CD14-positive monocyte (primary cell): ENCODE measurements at regions not wholly inside any gene's neighbourhood (a gene's known extent, or its start where the extent isn't known, plus 50 kb on each side); places are given as distances from the start of the nearest gene placed in this dataset.

Experiments
- DNase-seq, 3 donors: peaks; one replicate each; pipeline ENCODE4 v3.0.0-alpha.2; 2011 to 2022
- H2AFZ ChIP-seq: 2 replicates; pipeline ENCODE4 v1.6.0; 2012; ENCODE audit warnings: mild to moderate bottlenecking, low read depth, low read length, inconsistent platforms; ENCODE audit not compliant: insufficient read depth, poor library complexity, severe bottlenecking
- H3K27ac ChIP-seq, 2 donors: 1 replicate in 1 of 2; 2 replicates in 1 of 2; pipeline ENCODE4 v1.5.1; 2012 to 2013; ENCODE audit warnings: low read length in 2 of 2, control low read depth in 1 of 2, inconsistent platforms in 1 of 2, low read depth in 1 of 2, mild to moderate bottlenecking in 1 of 2
- H3K27me3 ChIP-seq, 2 donors: one replicate each; pipeline versions ENCODE4 v1.6.0 to v1.6.1; 2011 to 2013; ENCODE audit warnings: low read length in 2 of 2; ENCODE audit not compliant: control insufficient read depth in 2 of 2, insufficient read depth in 2 of 2
- H3K36me3 ChIP-seq, 2 donors: replicated peaks in 1 of 2; 1 replicate in 1 of 2; 2 replicates in 1 of 2; pipeline versions ENCODE4 v1.5.1 to v1.6.1; 2012 to 2013; ENCODE audit warnings: low read length in 2 of 2, control low read depth in 1 of 2, inconsistent platforms in 1 of 2, mild to moderate bottlenecking in 1 of 2; ENCODE audit not compliant: insufficient read depth in 2 of 2, control insufficient read depth in 1 of 2
- H3K4me1 ChIP-seq, 2 donors: 1 replicate in 1 of 2; 2 replicates in 1 of 2; pipeline versions ENCODE4 v1.5.1 to v1.6.1; 2012 to 2013; ENCODE audit warnings: low read length in 2 of 2, control low read depth in 1 of 2, inconsistent platforms in 1 of 2, mild to moderate bottlenecking in 1 of 2, moderate library complexity in 1 of 2; ENCODE audit not compliant: insufficient read depth in 2 of 2, control insufficient read depth in 1 of 2
- H3K4me2 ChIP-seq: replicated peaks from 2 replicates; pipeline ENCODE3; 2012; ENCODE audit warnings: low read length, moderate library complexity, mild to moderate bottlenecking; ENCODE audit not compliant: poor library complexity, severe bottlenecking; ENCODE audit errors: extremely low read depth
- H3K4me3 ChIP-seq, 3 experiments: fragments of 200-600 bp in 1 of 3; sonication (generic) in 1 of 3; replicated peaks in 1 of 3; 1 replicate in 2 of 3; 2 replicates in 1 of 3; pipeline ENCODE4 v1.5.1; 2011 to 2013; ENCODE audit warnings: low read length in 3 of 3, mild to moderate bottlenecking in 3 of 3, control low read depth in 2 of 3, low read depth in 2 of 3, inconsistent platforms in 1 of 3, moderate library complexity in 1 of 3
- H3K79me2 ChIP-seq: 2 replicates; pipeline ENCODE4 v1.6.0; 2012; ENCODE audit warnings: mild to moderate bottlenecking, control low read depth, inconsistent platforms, low read length, moderate library complexity; ENCODE audit not compliant: insufficient read depth
- H3K9ac ChIP-seq: 2 replicates; pipeline ENCODE4 v1.6.0; 2017; ENCODE audit warnings: low read length, mild to moderate bottlenecking; ENCODE audit not compliant: insufficient read depth, poor library complexity, severe bottlenecking
- H3K9me3 ChIP-seq, 2 donors: replicated peaks in 1 of 2; 1 replicate in 1 of 2; 2 replicates in 1 of 2; pipeline versions ENCODE4 v1.5.1 to v1.6.1; 2012 to 2013; ENCODE audit warnings: low read length in 2 of 2, control low read depth in 1 of 2; ENCODE audit not compliant: control insufficient read depth in 1 of 2, insufficient read depth in 1 of 2
- H4K20me1 ChIP-seq: 2 replicates; pipeline ENCODE4 v1.6.0; 2012; ENCODE audit warnings: mild to moderate bottlenecking, low read length, control low read depth, moderate library complexity; ENCODE audit not compliant: insufficient read depth
- H3K27ac Mint-ChIP-seq, 7 donors: one replicate each; pipeline ENCODE4 v1.8.0; 2020; ENCODE audit warnings: mild to moderate bottlenecking in 7 of 7, mixed read lengths in 7 of 7, moderate library complexity in 6 of 7, inconsistent platforms in 2 of 7
- H3K27me3 Mint-ChIP-seq, 3 donors: one replicate each; pipeline ENCODE4 v1.8.0; 2021 to 2022; ENCODE audit warnings: low read depth in 3 of 3, mild to moderate bottlenecking in 3 of 3, mixed read lengths in 3 of 3, moderate library complexity in 3 of 3, inconsistent platforms in 1 of 3
- H3K36me3 Mint-ChIP-seq, 2 donors: one replicate each; pipeline ENCODE4 v1.8.0; 2020; ENCODE audit warnings: mixed read lengths in 2 of 2, inconsistent platforms in 1 of 2, mild to moderate bottlenecking in 1 of 2
- H3K4me1 Mint-ChIP-seq: one replicate; pipeline ENCODE4 v1.8.0; 2020; ENCODE audit warnings: mild to moderate bottlenecking, mixed read lengths
- H3K4me3 Mint-ChIP-seq, 2 donors: one replicate each; pipeline ENCODE4 v1.8.0; 2020; ENCODE audit warnings: mild to moderate bottlenecking in 2 of 2, mixed read lengths in 2 of 2, moderate library complexity in 1 of 2
- H3K9me3 Mint-ChIP-seq, 7 donors: one replicate each; pipeline ENCODE4 v1.8.0; 2020 to 2022; ENCODE audit warnings: mixed read lengths in 7 of 7, mild to moderate bottlenecking in 6 of 7, moderate library complexity in 6 of 7, inconsistent platforms in 2 of 7
- WGBS: methylation state at CpG from one replicate; pipeline ENCODE4 v1.1.5; 2013; ENCODE audit warnings: missing lambda C conversion rate; ENCODE audit not compliant: insufficient coverage; 5-methylcytosine and 5-hydroxymethylcytosine counted together
- intact Hi-C, 2 donors: fragments of 100-400 bp; cut with micrococcal nuclease; formaldehyde crosslinking; loops; one replicate each; pipeline versions ENCODE4 v1.15.0 to v1.15.1; 2023
- TF ChIP-seq, protein P1 (sequence below): fragments of 200-600 bp; IDR thresholded peaks from one replicate; pipeline ENCODE4 v1.8.0; 2022; ENCODE audit warnings: antibody characterized with exemption, mild to moderate bottlenecking

DNA sequence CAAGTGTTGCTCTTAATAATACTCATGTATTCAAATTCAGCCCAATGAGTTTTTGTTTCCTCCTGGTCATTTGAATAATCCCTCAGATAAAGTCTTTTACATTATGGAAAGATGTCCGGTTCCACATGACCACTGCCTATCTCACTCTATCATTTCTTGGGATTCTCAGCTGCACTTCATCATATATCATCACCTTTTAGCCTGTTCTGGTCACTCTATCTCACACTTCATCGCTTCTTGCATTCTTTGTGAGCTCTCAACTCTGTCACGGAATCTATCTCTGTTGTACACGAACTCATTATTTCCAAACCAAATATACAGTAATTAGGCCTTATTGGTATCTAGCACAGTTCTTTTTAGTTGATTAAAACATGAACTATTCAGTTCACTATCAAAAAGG lies 126.9 kb upstream of the HAND2 start:
- intact Hi-C loops = no loop called here
- Histone ChIP-seq H3K79me2 (no peaks in the 10 kb centered on the region), H3K27ac (no peak overlapping the region), H3K9ac (no peak overlapping the region), H3K9me3 (no peaks in the 10 kb centered on the region), H3K4me1 (no peaks in the 10 kb centered on the region), H3K27me3 (no peaks in the 10 kb centered on the region), H3K36me3 (no peaks in the 10 kb centered on the region), H3K4me3 (no peak overlapping the region), H2AFZ (no peak overlapping the region), H3K4me2 (no peak overlapping the region), H4K20me1 (no peaks in the 10 kb centered on the region)
- DNase-seq = no peak
- Mint-ChIP-seq H3K27ac (no peak overlapping the region), H3K27me3 (peaks cover 0 to 3% (median 1%) of the 10 kb centered on the region in 3 donors), H3K4me1 (no peaks in the 10 kb centered on the region), H3K36me3 (no peaks in the 10 kb centered on the region), H3K4me3 (no peak overlapping the region), H3K9me3 (peaks cover 0 to 11% (median 3%) of the 10 kb centered on the region in 7 donors)
- WGBS = 83% methylated on average over 1 of the region's 4 CpGs
- TF ChIP-seq, protein P1, sequence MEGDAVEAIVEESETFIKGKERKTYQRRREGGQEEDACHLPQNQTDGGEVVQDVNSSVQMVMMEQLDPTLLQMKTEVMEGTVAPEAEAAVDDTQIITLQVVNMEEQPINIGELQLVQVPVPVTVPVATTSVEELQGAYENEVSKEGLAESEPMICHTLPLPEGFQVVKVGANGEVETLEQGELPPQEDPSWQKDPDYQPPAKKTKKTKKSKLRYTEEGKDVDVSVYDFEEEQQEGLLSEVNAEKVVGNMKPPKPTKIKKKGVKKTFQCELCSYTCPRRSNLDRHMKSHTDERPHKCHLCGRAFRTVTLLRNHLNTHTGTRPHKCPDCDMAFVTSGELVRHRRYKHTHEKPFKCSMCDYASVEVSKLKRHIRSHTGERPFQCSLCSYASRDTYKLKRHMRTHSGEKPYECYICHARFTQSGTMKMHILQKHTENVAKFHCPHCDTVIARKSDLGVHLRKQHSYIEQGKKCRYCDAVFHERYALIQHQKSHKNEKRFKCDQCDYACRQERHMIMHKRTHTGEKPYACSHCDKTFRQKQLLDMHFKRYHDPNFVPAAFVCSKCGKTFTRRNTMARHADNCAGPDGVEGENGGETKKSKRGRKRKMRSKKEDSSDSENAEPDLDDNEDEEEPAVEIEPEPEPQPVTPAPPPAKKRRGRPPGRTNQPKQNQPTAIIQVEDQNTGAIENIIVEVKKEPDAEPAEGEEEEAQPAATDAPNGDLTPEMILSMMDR = no peak

DNA sequence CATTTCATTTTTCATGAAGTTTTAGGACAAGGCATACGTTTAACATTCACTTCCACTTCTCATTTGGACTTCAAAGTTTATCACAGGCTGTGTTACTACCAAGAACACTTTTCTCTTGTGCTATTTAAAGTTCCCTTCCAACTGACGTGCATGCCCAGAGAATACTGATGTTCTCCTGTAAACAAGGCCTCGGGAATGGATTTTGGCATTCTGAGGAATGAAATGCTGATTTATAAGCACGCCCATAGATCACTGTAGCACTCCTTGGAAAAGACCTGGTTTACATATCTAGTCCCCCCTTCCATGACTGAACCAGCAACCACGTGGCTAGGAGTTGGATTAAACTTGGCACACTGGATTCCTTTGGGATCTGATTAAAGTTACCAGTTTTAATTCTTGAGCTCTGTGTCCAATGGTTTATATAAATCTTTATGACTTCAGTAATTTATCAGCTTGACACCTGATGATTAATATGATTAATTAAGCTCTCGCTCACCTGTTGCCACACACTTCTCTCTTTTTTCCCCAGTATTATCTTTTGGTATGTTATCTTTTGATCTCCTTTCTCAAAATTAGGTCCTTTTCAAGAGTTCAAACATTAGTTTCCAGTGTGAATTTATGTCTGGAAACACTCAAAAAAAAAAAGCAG lies 122.4 kb upstream of the HAND2 start:
- Histone ChIP-seq H3K9me3 (no peaks in the 10 kb centered on the region), H3K27ac (no peak overlapping the region), H3K9ac (no peak overlapping the region), H3K27me3 (no peaks in the 10 kb centered on the region), H3K4me1 (no peaks in the 10 kb centered on the region), H3K36me3 (no peaks in the 10 kb centered on the region), H3K4me2 (no peak overlapping the region), H3K4me3 (no peak overlapping the region), H2AFZ (no peak overlapping the region), H3K79me2 (no peaks in the 10 kb centered on the region), H4K20me1 (no peaks in the 10 kb centered on the region)
- H3K9me3 Mint-ChIP-seq = peaks cover 0 to 7% (median 0%) of the 10 kb centered on the region in 7 donors
- TF ChIP-seq, protein P1 = no peak
- no peak overlapping the region for H3K4me3 Mint-ChIP-seq
- no peak for DNase-seq
- H3K27me3 Mint-ChIP-seq = peaks cover 0 to 1% (median 1%) of the 10 kb centered on the region in 3 donors
- intact Hi-C loops = no loop called here
- no peaks in the 10 kb centered on the region for H3K4me1 Mint-ChIP-seq
- no peak overlapping the region for H3K27ac Mint-ChIP-seq
- H3K36me3 Mint-ChIP-seq = no peaks in the 10 kb centered on the region
- WGBS = 57% methylated on average over 2 of the region's 6 CpGs
